ENCODE measurements at regions not wholly inside any gene's neighbourhood (a gene's known extent, or its start where the extent isn't known, plus 50 kb on each side); places are given as distances from the start of the nearest gene placed in this dataset.

GRCh38 chr13:104404325-104404724 is 1338.1 kb upstream of the SLC10A2 start:
- TF ChIP-seq SUZ12 (IDR thresholded peaks at IDR 0.05; ENCODE audit: extremely low read depth, insufficient read depth, insufficient read length) (no peak), YY1 (IDR thresholded peaks at IDR 0.05; ENCODE audit: insufficient read depth, insufficient read length) (no peak), ZNF274 (IDR thresholded peaks at IDR 0.05; ENCODE audit: low read depth, low read length) (no peak)
- DNase-seq (ENCODE audit: low read depth, low spot score) = no peak

DNA sequence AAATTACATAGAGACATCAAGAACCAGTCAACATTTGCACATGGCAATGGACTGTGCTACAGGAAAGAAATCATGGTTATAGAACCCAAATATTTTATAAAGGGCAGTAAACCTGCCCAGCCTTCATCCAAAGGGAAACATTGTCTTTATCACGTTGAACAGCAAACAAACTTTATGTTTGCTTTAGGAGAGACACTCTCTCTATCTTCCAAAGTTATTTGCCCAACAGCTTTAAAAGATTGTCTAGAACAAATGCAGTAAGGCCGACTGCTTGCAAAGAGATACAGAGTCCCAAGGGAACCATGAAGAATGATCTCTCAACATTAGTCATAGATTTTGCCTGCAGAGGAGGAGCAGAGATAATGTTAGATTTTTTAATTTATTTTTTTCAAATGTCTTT is 1323.5 kb upstream of the SLC10A2 start:
- H3K27me3 ChIP-seq (ENCODE audit: insufficient read depth, insufficient read length) = no peaks in the 10 kb centered on the region
- H3K4me1 ChIP-seq (ENCODE audit: insufficient read depth, insufficient read length) = no peaks in the 10 kb centered on the region
- no peak for DNase-seq (ENCODE audit: low read depth, low spot score)
- H3K36me3 ChIP-seq (ENCODE audit: insufficient read depth, insufficient read length, low read length) = no peaks in the 10 kb centered on the region
- no peak for TF ChIP-seq SUZ12 (IDR thresholded peaks at IDR 0.05; ENCODE audit: extremely low read depth, insufficient read depth, insufficient read length)
- TF ChIP-seq YY1 (IDR thresholded peaks at IDR 0.05; ENCODE audit: insufficient read depth, insufficient read length) = no peak
- no peak for TF ChIP-seq ZNF274 (IDR thresholded peaks at IDR 0.05; ENCODE audit: low read depth, low read length)
- H3K9ac ChIP-seq (ENCODE audit: insufficient read length, low read depth) = no peak overlapping the region
- H3K4me3 ChIP-seq (ENCODE audit: insufficient read length, low read depth) = no peak overlapping the region
- H3K9me3 ChIP-seq (ENCODE audit: insufficient read depth, low read length) = no peaks in the 10 kb centered on the region

More at GRCh38 chr13:104404325-104404724, 1338.1 kb upstream of the SLC10A2 start:
- no peaks in the 10 kb centered on the region for H3K36me3 ChIP-seq (ENCODE audit: insufficient read depth, insufficient read length, low read length)
- H3K4me3 ChIP-seq (ENCODE audit: insufficient read length, low read depth) = no peak overlapping the region
- H3K27me3 ChIP-seq (ENCODE audit: insufficient read depth, insufficient read length) = no peaks in the 10 kb centered on the region
- H3K9ac ChIP-seq (ENCODE audit: insufficient read length, low read depth) = no peak overlapping the region
- no peaks in the 10 kb centered on the region for H3K9me3 ChIP-seq (ENCODE audit: insufficient read depth, low read length)
- no peaks in the 10 kb centered on the region for H3K4me1 ChIP-seq (ENCODE audit: insufficient read depth, insufficient read length)

DNA sequence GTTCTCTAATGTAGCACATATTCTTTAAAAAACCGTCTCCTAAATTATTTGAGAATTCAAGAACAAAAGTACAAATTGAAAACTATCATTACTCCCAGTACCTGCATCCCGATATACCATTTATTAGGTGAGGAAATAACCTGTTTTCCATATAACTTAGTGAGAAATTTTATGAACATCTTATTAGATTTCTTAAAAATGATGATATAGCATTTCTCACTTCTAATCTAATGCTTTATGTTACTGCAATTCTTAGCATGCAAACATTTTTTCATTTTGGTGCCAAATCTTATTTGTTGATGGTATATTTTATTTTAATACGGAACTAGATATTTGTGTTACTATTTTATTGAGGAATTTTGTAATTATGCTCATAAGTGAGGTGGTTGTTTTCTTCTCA is 1321.3 kb upstream of the SLC10A2 start:
- Histone ChIP-seq H3K4me1 (ENCODE audit: insufficient read depth, insufficient read length) (no peaks in the 10 kb centered on the region), H3K27me3 (ENCODE audit: insufficient read depth, insufficient read length) (no peaks in the 10 kb centered on the region), H3K9me3 (ENCODE audit: insufficient read depth, low read length) (no peaks in the 10 kb centered on the region), H3K9ac (ENCODE audit: insufficient read length, low read depth) (no peak overlapping the region), H3K4me3 (ENCODE audit: insufficient read length, low read depth) (no peak overlapping the region), H3K36me3 (ENCODE audit: insufficient read depth, insufficient read length, low read length) (no peaks in the 10 kb centered on the region)
- TF ChIP-seq SUZ12 (IDR thresholded peaks at IDR 0.05; ENCODE audit: extremely low read depth, insufficient read depth, insufficient read length) (no peak), ZNF274 (IDR thresholded peaks at IDR 0.05; ENCODE audit: low read depth, low read length) (no peak), YY1 (IDR thresholded peaks at IDR 0.05; ENCODE audit: insufficient read depth, insufficient read length) (no peak)
- DNase-seq (ENCODE audit: low read depth, low spot score) = no peak

DNA sequence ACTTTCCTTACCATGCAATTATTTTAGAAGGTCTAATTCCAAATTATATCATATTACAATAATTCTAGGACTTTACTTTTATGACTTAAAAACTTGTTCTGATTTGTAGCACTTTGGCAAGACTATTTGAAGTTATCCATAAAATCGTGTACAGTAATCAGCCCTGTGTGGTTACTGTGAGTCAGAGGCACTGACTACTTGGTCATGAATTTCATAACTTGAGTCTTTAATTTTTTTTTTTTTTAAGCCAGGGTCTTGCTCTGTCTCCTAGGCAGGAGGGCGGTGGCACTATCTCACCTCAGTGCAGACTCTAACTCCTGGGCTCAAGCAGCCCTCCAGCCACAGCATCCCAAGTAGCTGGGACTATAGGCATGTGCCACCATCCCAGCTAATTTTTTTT is 1319.2 kb upstream of the SLC10A2 start:
- H3K4me3 ChIP-seq (ENCODE audit: insufficient read length, low read depth) = no peak overlapping the region
- H3K4me1 ChIP-seq (ENCODE audit: insufficient read depth, insufficient read length) = no peaks in the 10 kb centered on the region
- H3K27me3 ChIP-seq (ENCODE audit: insufficient read depth, insufficient read length) = no peaks in the 10 kb centered on the region
- no peaks in the 10 kb centered on the region for H3K36me3 ChIP-seq (ENCODE audit: insufficient read depth, insufficient read length, low read length)
- H3K9me3 ChIP-seq (ENCODE audit: insufficient read depth, low read length) = no peaks in the 10 kb centered on the region
- DNase-seq (ENCODE audit: low read depth, low spot score) = no peak
- no peak for TF ChIP-seq SUZ12 (IDR thresholded peaks at IDR 0.05; ENCODE audit: extremely low read depth, insufficient read depth, insufficient read length)
- TF ChIP-seq ZNF274 (IDR thresholded peaks at IDR 0.05; ENCODE audit: low read depth, low read length) = no peak
- TF ChIP-seq YY1 (IDR thresholded peaks at IDR 0.05; ENCODE audit: insufficient read depth, insufficient read length) = no peak
- no peak overlapping the region for H3K9ac ChIP-seq (ENCODE audit: insufficient read length, low read depth)

GRCh38 chr13:104382951-104383350 is 1316.7 kb upstream of the SLC10A2 start:
- no peak overlapping the region for H3K4me3 ChIP-seq (ENCODE audit: insufficient read length, low read depth)
- no peak for DNase-seq (ENCODE audit: low read depth, low spot score)
- no peaks in the 10 kb centered on the region for H3K27me3 ChIP-seq (ENCODE audit: insufficient read depth, insufficient read length)
- no peaks in the 10 kb centered on the region for H3K9me3 ChIP-seq (ENCODE audit: insufficient read depth, low read length)
- TF ChIP-seq YY1 (IDR thresholded peaks at IDR 0.05; ENCODE audit: insufficient read depth, insufficient read length) = no peak
- no peak for TF ChIP-seq SUZ12 (IDR thresholded peaks at IDR 0.05; ENCODE audit: extremely low read depth, insufficient read depth, insufficient read length)
- TF ChIP-seq ZNF274 (IDR thresholded peaks at IDR 0.05; ENCODE audit: low read depth, low read length) = no peak
- no peaks in the 10 kb centered on the region for H3K4me1 ChIP-seq (ENCODE audit: insufficient read depth, insufficient read length)
- H3K36me3 ChIP-seq (ENCODE audit: insufficient read depth, insufficient read length, low read length) = no peaks in the 10 kb centered on the region
- no peak overlapping the region for H3K9ac ChIP-seq (ENCODE audit: insufficient read length, low read depth)

DNA sequence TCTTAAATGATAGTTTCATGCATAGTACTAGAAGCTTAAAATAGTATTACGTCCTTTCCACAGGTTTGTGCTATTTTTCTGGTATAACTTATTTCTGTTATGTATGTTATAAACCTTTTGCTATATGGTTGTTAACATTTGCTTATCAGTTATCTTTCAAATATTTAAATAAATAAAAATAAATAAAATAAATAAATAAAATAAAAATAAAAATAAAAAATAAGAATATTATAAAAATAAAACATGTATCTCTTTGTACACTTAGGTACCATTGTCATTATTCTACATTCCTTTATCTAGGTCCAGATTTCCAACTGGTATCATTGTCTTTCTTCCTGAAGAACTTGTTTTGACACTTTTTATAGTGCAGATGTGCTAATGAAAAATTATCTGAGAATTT is 1310.4 kb upstream of the SLC10A2 start:
- no peak for TF ChIP-seq YY1 (IDR thresholded peaks at IDR 0.05; ENCODE audit: insufficient read depth, insufficient read length)
- no peak for TF ChIP-seq SUZ12 (IDR thresholded peaks at IDR 0.05; ENCODE audit: extremely low read depth, insufficient read depth, insufficient read length)
- TF ChIP-seq ZNF274 (IDR thresholded peaks at IDR 0.05; ENCODE audit: low read depth, low read length) = no peak
- DNase-seq (ENCODE audit: low read depth, low spot score) = no peak
- Histone ChIP-seq H3K4me1 (ENCODE audit: insufficient read depth, insufficient read length) (no peaks in the 10 kb centered on the region), H3K36me3 (ENCODE audit: insufficient read depth, insufficient read length, low read length) (no peaks in the 10 kb centered on the region), H3K27me3 (ENCODE audit: insufficient read depth, insufficient read length) (no peaks in the 10 kb centered on the region), H3K9ac (ENCODE audit: insufficient read length, low read depth) (no peak overlapping the region), H3K9me3 (ENCODE audit: insufficient read depth, low read length) (no peaks in the 10 kb centered on the region), H3K4me3 (ENCODE audit: insufficient read length, low read depth) (no peak overlapping the region)

- H3K4me1 ChIP-seq (ENCODE audit: insufficient read depth, insufficient read length) = no peaks in the 10 kb centered on the region
- DNase-seq (ENCODE audit: low read depth, low spot score) = no peak
- H3K9ac ChIP-seq (ENCODE audit: insufficient read length, low read depth) = no peak overlapping the region
- H3K36me3 ChIP-seq (ENCODE audit: insufficient read depth, insufficient read length, low read length) = no peaks in the 10 kb centered on the region
- TF ChIP-seq YY1 (IDR thresholded peaks at IDR 0.05; ENCODE audit: insufficient read depth, insufficient read length) (no peak), ZNF274 (IDR thresholded peaks at IDR 0.05; ENCODE audit: low read depth, low read length) (no peak), SUZ12 (IDR thresholded peaks at IDR 0.05; ENCODE audit: extremely low read depth, insufficient read depth, insufficient read length) (no peak)
- no peak overlapping the region for H3K4me3 ChIP-seq (ENCODE audit: insufficient read length, low read depth)
- no peaks in the 10 kb centered on the region for H3K27me3 ChIP-seq (ENCODE audit: insufficient read depth, insufficient read length)
- no peaks in the 10 kb centered on the region for H3K9me3 ChIP-seq (ENCODE audit: insufficient read depth, low read length)
These were observed 1309.4 kb upstream of the SLC10A2 start for GRCh38 chr13:104375614-104376013.
